HG02798 (cell line): ENCODE measurements at regions not wholly inside any gene's neighbourhood (a gene's known extent, or its start where the extent isn't known, plus 50 kb on each side); places are given as distances from the start of the nearest gene placed in this dataset.
"Not testable (repeated sequence)": the region's sequence is repeated elsewhere in the genome, so short reads cannot be mapped to it uniquely, and the experiment has no call there.

Experiments
- ATAC-seq: cut with Tn5 transposase; IDR thresholded peaks from one replicate; pipeline ENCODE4 v1.9.1; 2021; ENCODE audit warnings: mild to moderate bottlenecking; ENCODE audit not compliant: unreplicated experiment, poor library complexity

DNA sequence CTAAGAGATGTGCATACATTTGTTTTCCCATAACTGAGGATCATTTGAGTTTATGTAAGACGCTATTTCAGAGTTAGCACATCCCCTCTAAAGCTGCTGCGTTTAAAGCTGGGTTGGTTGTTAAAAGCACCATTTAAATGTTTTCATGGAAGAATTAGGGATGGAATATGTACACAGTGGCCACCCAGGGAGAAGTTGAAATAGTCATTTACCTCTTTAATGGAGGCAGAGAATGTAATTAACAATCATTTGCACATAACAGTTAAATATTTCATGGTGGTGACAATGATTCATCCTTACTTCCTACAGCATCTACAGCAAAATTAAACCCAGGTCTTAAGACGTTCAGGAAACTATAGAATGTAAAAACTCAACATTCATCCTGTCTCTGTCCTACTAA, 100.3 kb downstream of the KIF4B start:
- no peak for ATAC-seq

DNA sequence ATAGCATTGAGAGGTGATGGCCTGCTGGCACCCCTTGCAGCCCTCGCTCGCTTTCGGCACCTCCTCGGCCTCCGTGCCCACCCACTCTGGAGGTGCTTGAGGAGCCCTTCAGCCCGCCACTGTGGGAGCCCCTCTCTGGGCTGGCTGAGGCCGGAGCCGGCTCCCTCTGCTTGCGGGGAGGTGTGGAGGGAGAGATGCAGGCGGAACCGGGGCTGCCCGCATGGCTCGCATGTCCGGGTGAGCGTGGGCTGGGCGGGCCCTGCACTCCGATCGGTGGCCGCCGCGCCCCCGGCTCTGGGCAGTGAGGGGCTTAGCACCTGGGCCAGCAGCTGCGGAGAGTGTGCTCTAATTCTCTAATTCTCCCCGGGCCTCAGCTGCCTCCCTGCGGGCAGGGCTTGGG, 101.1 kb downstream of the KIF4B start:
- ATAC-seq: no peak

DNA sequence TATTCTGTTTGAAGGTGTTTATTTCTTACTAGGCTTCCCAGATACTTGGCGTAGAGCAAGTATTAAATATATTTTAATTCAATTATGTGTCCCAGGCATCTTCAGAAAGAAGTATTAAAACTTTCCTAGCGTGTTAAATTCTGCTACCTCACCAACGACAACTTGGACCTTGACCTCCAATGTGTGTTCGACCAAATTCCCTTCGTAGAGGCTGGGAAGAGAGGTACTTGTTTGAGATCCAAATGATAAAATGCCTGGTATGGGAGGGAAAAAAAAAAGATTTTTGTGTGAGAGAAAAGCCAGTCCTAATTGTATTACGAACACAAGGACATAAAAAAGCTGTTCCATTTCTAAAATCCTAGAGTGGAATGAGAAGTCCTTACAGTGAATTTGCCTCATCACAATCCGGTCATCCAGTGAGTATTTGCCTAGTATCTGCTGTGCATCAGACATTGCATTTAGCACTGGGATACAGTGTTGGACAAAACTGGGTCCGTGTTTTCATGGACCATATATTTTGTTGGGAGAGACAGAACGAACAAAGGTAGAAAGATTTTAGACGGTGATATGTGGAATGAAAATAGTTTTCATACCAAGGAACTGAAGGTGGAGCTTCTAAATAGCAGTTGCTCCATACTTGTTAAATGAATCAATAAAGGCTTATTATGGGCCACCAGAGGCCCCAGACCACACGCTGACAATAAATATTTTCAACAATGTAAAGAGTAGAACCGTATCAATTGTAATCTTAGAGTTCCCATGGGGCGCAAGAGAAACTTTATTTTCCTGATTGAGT, 103.1 kb downstream of the KIF4B start:
- no peak for ATAC-seq

DNA sequence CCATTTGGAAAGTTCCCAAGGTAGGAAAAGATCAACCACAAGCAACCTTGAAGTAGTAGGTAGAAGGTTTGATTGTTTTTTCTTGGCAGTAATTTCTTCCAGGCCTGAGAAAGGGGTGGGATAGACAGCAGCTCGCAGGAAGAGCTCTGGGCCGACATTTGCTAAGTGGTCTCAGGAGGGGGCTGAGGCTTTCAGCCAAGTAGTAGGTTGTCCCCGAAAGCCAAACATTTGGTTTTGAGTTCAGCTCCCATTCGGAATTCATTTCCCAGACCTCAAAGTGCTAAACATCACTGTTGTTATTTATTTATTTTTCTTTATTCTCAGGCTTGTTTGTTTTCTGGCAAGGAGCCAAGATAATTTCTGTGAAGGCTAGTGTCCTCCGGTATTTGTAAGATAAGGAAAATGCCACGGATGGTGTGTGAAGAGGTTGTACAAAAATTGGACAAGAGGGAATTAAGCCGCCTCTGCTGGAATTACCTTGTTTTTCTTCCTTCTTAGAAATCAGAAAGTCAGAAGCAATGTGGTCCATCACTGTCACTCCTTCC, 112.1 kb downstream of the KIF4B start:
- no peak for ATAC-seq

DNA sequence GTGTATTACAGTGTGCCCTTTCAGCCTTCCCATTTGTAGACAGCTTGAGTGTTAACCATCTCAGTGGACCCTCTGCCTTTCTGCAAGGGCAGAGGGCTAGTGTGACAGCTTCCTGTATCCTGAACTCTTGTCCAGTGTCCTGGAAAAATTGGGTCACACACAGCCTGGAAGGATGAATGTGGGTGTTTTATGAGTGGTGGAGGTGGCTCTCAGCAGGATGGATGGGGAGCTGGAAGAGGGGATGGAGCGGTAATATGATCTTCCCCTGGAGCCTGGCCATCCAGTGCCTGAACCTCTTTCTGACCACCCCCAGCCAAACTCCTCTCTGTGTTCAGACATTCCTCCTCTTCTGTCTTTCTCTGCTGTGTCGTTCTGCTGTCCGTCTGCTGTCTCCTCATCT, 113.0 kb downstream of the KIF4B start:
- ATAC-seq: no peak

DNA sequence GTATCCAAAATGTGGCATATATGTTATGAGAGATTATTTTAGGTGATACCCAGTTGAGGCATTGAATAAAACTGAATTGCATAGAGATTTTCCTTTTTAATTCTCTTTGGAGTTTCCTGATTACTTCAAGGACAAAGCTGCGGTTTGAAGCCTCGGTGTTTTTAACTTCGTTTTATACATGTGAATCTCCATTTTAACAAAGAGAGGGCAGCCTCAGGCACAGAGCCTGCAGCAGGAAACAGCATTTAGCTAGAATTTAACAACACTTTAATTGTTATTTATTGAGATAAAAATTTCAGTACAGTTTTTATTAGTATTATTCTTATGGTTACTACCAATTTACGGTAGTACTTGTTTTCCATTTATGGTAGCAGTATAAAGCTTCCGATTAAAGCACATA, 114.0 kb downstream of the KIF4B start:
- no peak for ATAC-seq

GRCh38 chr5:155128786-155129512, 115.4 kb downstream of the KIF4B start:
- no peak for ATAC-seq

DNA sequence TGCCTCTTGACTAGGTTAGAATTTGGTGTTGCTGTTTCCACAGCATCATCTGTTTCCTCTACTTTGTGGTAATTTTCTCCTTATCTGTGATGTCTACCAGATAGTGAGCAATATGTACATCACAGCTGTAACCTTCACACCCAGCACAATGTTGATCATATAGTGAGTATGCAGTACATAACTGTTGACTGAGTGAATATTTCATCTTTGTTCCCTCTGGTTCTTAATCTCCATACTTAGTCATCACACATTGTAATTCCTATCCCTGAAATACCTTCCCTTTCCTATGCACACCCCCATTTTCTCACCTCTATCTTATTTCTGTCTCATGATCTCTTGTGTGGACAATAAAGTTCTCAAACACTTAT, 115.9 kb downstream of the KIF4B start:
- no peak for ATAC-seq

GRCh38 chr5:155134130-155134529, 120.6 kb downstream of the KIF4B start:
- no peak for ATAC-seq

GRCh38 chr5:155136216-155136850, 122.8 kb downstream of the KIF4B start:
- no peak for ATAC-seq

- ATAC-seq: no peak
These were observed 124.1 kb downstream of the KIF4B start for GRCh38 chr5:155137683-155138082.

- ATAC-seq: no peak
These were observed 127.1 kb downstream of the KIF4B start for GRCh38 chr5:155140646-155141045.

DNA sequence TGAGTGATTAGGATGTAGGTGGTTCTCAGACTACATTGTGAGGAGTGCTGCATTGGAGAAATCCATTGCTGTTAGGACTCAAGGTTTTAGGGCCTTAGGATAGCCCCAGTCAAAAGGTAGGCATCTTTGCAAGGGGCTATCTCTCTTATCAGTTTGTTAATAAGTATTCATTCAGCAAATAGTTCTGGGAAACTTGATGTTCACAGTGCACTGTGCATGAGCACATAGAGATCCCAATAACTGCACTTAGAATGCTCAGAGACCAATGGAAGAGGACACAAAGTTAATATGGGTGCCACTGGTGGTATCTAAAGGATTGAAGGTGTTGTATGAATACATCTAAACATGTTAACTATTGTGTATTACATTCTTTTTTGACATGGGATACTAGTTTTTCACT, 131.4 kb downstream of the KIF4B start:
- ATAC-seq: no peak

- ATAC-seq: no peak
These were observed 133.7 kb downstream of the KIF4B start for GRCh38 chr5:155147222-155147621.

- ATAC-seq: no peak
These were observed 135.1 kb downstream of the KIF4B start for GRCh38 chr5:155148694-155149093.

- ATAC-seq: no peak
These were observed 136.5 kb downstream of the KIF4B start for GRCh38 chr5:155150012-155150411.

DNA sequence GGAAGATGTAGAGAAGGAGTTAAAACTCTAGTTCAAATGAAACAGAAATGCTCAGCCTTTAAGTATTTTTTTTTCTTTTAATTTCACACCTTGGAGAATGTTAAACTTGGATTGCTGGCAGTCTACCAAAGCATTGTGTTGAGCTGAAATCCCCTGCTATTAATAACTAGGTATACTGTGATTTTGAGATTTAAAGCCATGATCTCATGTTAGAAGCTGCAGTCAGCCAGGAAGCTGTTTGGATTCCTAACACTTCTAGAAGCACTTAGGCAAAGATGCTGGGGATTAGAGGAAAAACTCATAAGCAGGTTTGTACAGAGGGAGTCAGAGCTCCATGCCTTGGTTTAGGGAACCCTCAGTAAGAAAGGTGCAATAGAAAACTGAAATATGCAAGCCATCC, 141.4 kb downstream of the KIF4B start:
- ATAC-seq: no peak

GRCh38 chr5:155163084-155163483, 149.5 kb downstream of the KIF4B start:
- ATAC-seq: not testable (repeated sequence)

DNA sequence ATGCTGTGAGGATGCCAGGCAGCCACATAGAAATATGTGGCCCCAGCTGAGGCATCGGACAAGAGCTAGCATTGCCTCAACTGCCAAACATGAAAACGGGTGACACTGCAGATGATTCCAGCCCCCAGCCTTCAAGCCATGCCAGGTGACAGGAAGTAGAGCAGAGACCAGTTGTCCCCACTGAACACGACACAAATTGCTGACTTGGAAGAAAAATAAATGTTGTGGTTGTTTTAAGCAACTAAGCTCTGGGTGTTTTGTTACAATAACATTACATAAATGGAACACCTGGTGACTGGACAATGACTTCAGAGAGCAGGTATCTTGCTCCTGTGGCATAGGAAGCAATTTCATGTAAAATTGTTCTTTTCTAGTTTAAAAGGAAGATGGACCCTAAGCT, 154.2 kb downstream of the KIF4B start:
- no peak for ATAC-seq

DNA sequence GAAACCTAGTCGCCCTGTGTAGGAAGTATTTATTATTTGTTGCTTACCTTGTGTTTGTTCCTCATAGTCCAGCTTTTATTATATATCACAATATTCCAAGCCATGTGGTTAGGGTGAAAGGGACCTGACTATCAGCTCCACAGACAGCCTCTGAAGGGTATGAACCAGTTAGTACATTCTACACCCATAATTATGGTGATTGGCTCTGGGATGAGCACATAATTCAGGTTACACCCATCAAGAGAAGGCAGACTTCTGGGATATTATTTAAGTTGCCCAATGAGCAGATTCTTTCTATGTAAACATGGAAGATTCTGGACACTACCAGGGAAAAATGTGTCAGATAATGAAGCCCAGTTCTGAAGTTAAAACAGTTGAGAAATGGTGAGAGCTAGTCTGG, 168.0 kb downstream of the KIF4B start:
- no peak for ATAC-seq

- no peak for ATAC-seq
These were observed 175.9 kb downstream of the KIF4B start for GRCh38 chr5:155189476-155189875.
